Aorta (tissue), 5 donors: ENCODE measurements at regions not wholly inside any gene's neighbourhood (a gene's known extent, or its start where the extent isn't known, plus 50 kb on each side); places are given as distances from the start of the nearest gene placed in this dataset.

Source experiments
- ATAC-seq: fragments of 200-7000 bp; cut with Tn5 transposase; one replicate; pipeline ENCODE4 v1.9.1; 2022; ENCODE audit warnings: moderate library complexity; ENCODE audit not compliant: low FRiP score
- DNase-seq, 2 donors: peaks; one replicate each; pipeline ENCODE4 v3.0.0-alpha.2; 2020
- H3K27ac ChIP-seq, 2 donors: one replicate each; pipeline ENCODE4 v1.5.1; 2013; ENCODE audit warnings: low read length in 2 of 2, mild to moderate bottlenecking in 2 of 2, moderate library complexity in 2 of 2, control low read depth in 1 of 2, inconsistent platforms in 1 of 2, low read depth in 1 of 2
- H3K27me3 ChIP-seq, 2 donors: one replicate each; pipeline ENCODE4 v1.6.1; 2013; ENCODE audit warnings: control low read depth in 1 of 2, low read length in 1 of 2, mild to moderate bottlenecking in 1 of 2, moderate library complexity in 1 of 2; ENCODE audit not compliant: insufficient read depth in 2 of 2, control insufficient read depth in 1 of 2
- H3K36me3 ChIP-seq, 2 donors: one replicate each; pipeline ENCODE4 v1.6.1; 2013; ENCODE audit warnings: control low read depth in 1 of 2, low read length in 1 of 2, mild to moderate bottlenecking in 1 of 2; ENCODE audit not compliant: insufficient read depth in 2 of 2, control insufficient read depth in 1 of 2
- H3K4me1 ChIP-seq, 2 donors: one replicate each; pipeline ENCODE4 v1.6.1; 2013; ENCODE audit warnings: low read length in 2 of 2, control low read depth in 1 of 2, mild to moderate bottlenecking in 1 of 2, moderate library complexity in 1 of 2; ENCODE audit not compliant: insufficient read depth in 2 of 2, control insufficient read depth in 1 of 2
- H3K4me3 ChIP-seq, 2 donors: one replicate each; pipeline ENCODE4 v1.5.1; 2013; ENCODE audit warnings: low read length in 2 of 2, control low read depth in 1 of 2, mild to moderate bottlenecking in 1 of 2
- H3K9me3 ChIP-seq: one replicate; pipeline ENCODE4 v1.6.1; 2013; ENCODE audit warnings: mild to moderate bottlenecking, low read length; ENCODE audit not compliant: control insufficient read depth
- whole genome bisulfite sequencing, 2 donors: extraction: QIAGEN DNeasy Blood & Tissue Kit; methylation state at CpG; one replicate each; pipeline ENCODE4 v1.1.7; 2013; 5-methylcytosine and 5-hydroxymethylcytosine counted together
- intact Hi-C, 2 donors: fragments of 100-400 bp; cut with DNase I; formaldehyde crosslinking; loops; one replicate each; pipeline versions ENCODE4 v1.14.2 to v1.15.0; 2022
- donor health status: healthy with polysubstance abuse.
- donor health status: Bipolar disorder and iron deficiency.
- donor health status: DM: no; HTN: no; CAD: no.
- donor health status: DM: no; HTN: no; CAD: no.
- donor health status: DM: yes; HTN: yes; CAD: no.

- intact Hi-C loops = loop anchor here in 1 of 2 donors (5.0 kb wide), 1 partner anchor 94 kb away; the partner anchor contains the start of gene RHOU
- 49 to 59% methylated on average over 7 of the region's 7 CpGs for WGBS, 2 donors
- H3K27me3 ChIP-seq = no peaks in the 10 kb centered on the region
- DNase-seq = no peak
- no peaks in the 10 kb centered on the region for H3K9me3 ChIP-seq
- no peak overlapping the region for H3K4me3 ChIP-seq
- no peak for ATAC-seq
- no peaks in the 10 kb centered on the region for H3K36me3 ChIP-seq
- H3K4me1 ChIP-seq = no peaks in the 10 kb centered on the region
- H3K27ac ChIP-seq = no peak overlapping the region
These were observed 95.7 kb downstream of the RHOU start for GRCh38 chr1:228830954-228831481.

DNA sequence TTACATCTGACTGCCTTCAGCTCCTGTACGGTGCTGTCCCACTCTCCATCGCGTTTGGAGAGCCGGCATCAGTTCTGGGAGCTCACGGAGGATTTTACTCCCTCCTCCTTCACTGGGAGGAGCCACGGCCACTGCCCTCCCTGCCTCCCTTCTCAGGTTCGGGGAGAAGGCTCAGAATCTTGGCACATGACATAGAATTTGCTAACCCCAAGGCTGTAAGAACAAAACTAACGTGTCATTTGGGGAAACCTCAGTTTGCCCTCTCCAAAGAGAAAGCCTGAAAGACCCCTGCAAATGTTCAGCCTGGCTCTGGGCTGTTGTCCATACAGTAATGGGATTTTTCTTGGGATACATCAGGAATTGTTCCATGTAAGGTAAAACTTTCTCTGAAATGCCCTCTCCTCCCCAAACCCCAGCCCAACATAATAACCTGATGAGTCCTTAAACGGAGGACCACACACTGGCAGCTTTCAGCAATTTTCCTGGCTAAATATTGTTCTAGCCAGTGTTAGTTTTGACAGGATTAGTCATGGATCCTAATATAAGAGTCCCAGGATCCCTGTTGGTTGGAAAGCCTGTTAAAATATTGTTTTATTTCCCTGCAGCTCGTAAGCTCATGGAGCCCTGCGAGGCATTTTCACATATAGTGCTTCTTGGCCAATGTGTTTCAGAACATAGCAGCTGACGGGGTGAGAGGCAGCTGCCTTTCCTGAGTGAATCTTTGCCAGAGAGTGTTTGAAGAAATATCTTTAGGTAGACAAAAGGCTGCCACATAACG is 98.8 kb downstream of the RHOU start:
- Histone ChIP-seq H3K9me3 (no peaks in the 10 kb centered on the region), H3K27me3 (no peaks in the 10 kb centered on the region), H3K4me3 (peak overlapping the region in 1 of 2 donors; percentile 9), H3K4me1 (no peaks in the 10 kb centered on the region), H3K27ac (peak overlapping the region; percentile 73 to 77), H3K36me3 (no peaks in the 10 kb centered on the region)
- ATAC-seq = peak; percentile 65
- intact Hi-C loops = loop anchor here in 1 of 2 donors (5.0 kb wide), 1 partner anchor 97 kb away; the partner anchor contains the start of gene RHOU
- 2 to 4% methylated on average over 13 of the region's 13 CpGs for WGBS, 2 donors
- DNase-seq = no peak

DNA sequence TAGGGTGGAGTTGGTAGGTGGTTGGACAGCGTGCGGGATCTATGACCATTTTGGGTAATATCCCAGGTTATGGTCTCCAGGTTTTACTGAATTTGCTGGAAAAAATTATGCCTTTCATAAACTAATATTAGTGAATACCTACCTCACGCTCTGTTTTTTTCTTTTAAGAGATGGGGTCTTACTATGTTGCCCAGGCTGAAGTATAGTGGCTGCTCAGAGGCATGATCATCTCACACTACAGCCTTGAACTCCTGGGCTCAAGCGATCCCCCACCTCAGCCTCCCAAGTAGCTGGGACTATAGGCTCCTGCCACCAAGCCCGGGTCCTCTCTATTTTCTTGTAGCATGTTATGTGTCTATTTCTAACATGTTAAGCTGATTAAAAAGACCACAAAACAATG is 100.2 kb downstream of the RHOU start:
- DNase-seq (no peak), ATAC-seq (no peak)
- Histone ChIP-seq H3K27ac (no peak overlapping the region), H3K4me1 (no peaks in the 10 kb centered on the region), H3K36me3 (no peaks in the 10 kb centered on the region), H3K27me3 (no peaks in the 10 kb centered on the region), H3K4me3 (no peak overlapping the region), H3K9me3 (no peaks in the 10 kb centered on the region)
- 98% methylated on average over 5 of the region's 5 CpGs for WGBS, 2 donors
- intact Hi-C loops = no loop called here

DNA sequence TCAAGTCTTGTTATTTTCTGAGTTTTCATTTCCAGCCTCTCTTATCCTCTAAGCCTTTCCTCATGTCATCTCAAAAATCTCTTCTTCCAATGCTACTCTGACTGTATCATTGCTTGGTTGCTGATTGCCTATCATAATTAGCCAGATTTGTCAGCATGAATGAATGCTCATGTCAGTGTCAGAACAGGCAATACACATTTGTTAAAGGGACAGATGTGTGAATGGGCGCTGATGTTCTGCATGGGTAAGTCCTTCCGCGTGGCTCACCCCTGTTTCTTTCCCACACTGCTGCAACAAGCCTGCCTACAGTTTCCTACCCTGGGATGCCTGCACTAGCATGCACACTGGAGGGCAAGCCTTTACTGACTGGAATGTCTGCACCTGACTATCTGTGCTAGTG is 100.6 kb downstream of the RHOU start:
- intact Hi-C loops = no loop called here
- WGBS, 2 donors = 95 to 99% methylated on average over 3 of the region's 3 CpGs
- H3K4me1 ChIP-seq = no peaks in the 10 kb centered on the region
- no peaks in the 10 kb centered on the region for H3K36me3 ChIP-seq
- no peaks in the 10 kb centered on the region for H3K27me3 ChIP-seq
- H3K27ac ChIP-seq = no peak overlapping the region
- H3K4me3 ChIP-seq = no peak overlapping the region
- H3K9me3 ChIP-seq = no peaks in the 10 kb centered on the region
- DNase-seq (no peak), ATAC-seq (no peak)

GRCh38 chr1:228836427-228836826 is 101.1 kb downstream of the RHOU start:
- H3K9me3 ChIP-seq = no peaks in the 10 kb centered on the region
- WGBS, 2 donors = 66 to 80% methylated on average over 3 of the region's 3 CpGs
- no peak overlapping the region for H3K27ac ChIP-seq
- H3K4me3 ChIP-seq = no peak overlapping the region
- H3K27me3 ChIP-seq = no peaks in the 10 kb centered on the region
- intact Hi-C loops = no loop called here
- DNase-seq = no peak
- H3K36me3 ChIP-seq = no peaks in the 10 kb centered on the region
- H3K4me1 ChIP-seq = no peaks in the 10 kb centered on the region
- ATAC-seq = no peak

GRCh38 chr1:228837032-228837431 is 101.8 kb downstream of the RHOU start:
- ATAC-seq = no peak
- WGBS, 2 donors = 95 to 96% methylated on average over 8 of the region's 8 CpGs
- no peaks in the 10 kb centered on the region for H3K4me1 ChIP-seq
- intact Hi-C loops = no loop called here
- no peak overlapping the region for H3K27ac ChIP-seq
- no peaks in the 10 kb centered on the region for H3K9me3 ChIP-seq
- DNase-seq = no peak
- no peaks in the 10 kb centered on the region for H3K27me3 ChIP-seq
- no peaks in the 10 kb centered on the region for H3K36me3 ChIP-seq
- H3K4me3 ChIP-seq = no peak overlapping the region

- ATAC-seq = peak; percentile 81
- no peak overlapping the region for H3K27ac ChIP-seq
These were observed 102.8 kb downstream of the RHOU start for GRCh38 chr1:228837817-228838716.

DNA sequence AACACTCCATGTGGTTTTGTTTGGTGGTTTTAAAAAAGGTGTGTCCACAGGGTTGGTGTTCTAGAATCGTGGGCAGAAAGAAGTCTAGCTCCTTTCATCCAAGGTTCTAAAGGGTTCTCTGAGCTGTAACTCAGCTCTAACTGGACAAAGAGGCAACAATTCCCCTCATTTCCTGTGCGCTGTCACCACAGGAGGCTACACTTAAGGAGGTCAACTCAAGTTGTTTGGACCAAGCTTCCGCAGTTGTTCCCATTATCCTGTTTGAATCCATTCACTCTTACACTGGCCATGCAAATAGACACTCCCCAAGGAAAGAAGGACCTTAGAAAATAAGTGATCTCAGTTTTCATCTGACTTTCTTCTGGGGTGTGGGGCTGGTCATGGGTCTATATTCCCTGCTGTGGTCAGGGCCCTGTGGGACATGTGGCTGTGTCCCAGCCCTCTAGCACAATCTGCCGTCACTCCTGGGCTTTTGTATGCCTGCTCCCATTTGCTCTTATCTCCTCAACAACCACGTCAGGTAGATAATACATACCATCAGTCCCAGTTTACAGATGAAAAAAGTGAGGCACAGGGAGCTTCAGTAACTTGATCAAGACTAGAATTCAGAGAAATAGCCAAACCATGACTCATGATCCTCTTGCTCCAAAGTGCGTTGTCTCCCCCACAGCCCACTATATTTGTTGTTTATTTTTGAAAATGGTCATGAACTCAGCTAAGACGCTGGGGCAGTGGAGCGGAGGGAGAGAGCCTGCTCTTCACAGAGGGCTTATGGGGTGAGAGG is 103.6 kb downstream of the RHOU start:
- Histone ChIP-seq H3K27ac (no peak overlapping the region), H3K4me3 (no peak overlapping the region), H3K9me3 (no peaks in the 10 kb centered on the region), H3K27me3 (no peaks in the 10 kb centered on the region), H3K4me1 (peaks cover 0 to 2% of the 10 kb centered on the region in 2 donors), H3K36me3 (no peaks in the 10 kb centered on the region)
- DNase-seq = no peak
- ATAC-seq = no peak
- 86% methylated on average over 8 of the region's 8 CpGs for WGBS, 2 donors
- intact Hi-C loops = loop anchor here in 1 of 2 donors (2.0 kb wide), 1 partner anchor 22 kb away; no protein-coding TSS in a partner anchor

More at GRCh38 chr1:228837817-228838716, 102.8 kb downstream of the RHOU start:
- Histone ChIP-seq H3K4me1 (peaks cover 0 to 2% of the 10 kb centered on the region in 2 donors), H3K9me3 (no peaks in the 10 kb centered on the region), H3K4me3 (no peak overlapping the region), H3K27me3 (no peaks in the 10 kb centered on the region), H3K36me3 (no peaks in the 10 kb centered on the region)
- DNase-seq = peak in 1 of 2 donors; percentile 63
- WGBS, 2 donors = 48 to 50% methylated on average over 11 of the region's 11 CpGs
- intact Hi-C loops = loop anchor here in 1 of 2 donors (2.0 kb wide), 1 partner anchor 23 kb away; no protein-coding TSS in a partner anchor
